ENCODE measurements at regions not wholly inside any gene's neighbourhood (a gene's known extent, or its start where the extent isn't known, plus 50 kb on each side); places are given as distances from the start of the nearest gene placed in this dataset.
"Not testable (repeated sequence)": the region's sequence is repeated elsewhere in the genome, so short reads cannot be mapped to it uniquely, and the experiment has no call there.

DNA sequence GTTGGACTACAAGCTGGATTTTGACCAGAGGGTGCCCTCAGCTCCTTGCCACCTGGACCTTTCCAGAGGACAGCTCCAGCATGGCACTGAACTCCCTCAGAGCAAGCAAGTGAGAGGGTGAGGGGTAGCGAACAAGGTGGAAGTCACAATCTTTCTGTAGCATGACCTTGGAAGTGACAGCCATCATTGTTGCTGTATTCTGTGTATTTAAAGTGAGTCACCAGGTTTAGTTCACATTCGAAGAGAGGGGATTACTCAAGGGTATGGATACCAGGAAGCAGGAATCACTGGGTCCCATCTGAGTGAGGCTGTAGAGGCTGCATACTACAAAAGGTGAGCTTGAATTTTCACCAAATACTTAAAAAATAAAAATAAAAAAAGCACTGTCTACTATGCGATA, 280.0 kb upstream of the SPTLC3 start:
- Mint-ChIP-seq H3K36me3 (no peaks in the 10 kb centered on the region), H3K4me1 (no peaks in the 10 kb centered on the region)
- ATAC-seq (replicated peaks) = no peak

DNA sequence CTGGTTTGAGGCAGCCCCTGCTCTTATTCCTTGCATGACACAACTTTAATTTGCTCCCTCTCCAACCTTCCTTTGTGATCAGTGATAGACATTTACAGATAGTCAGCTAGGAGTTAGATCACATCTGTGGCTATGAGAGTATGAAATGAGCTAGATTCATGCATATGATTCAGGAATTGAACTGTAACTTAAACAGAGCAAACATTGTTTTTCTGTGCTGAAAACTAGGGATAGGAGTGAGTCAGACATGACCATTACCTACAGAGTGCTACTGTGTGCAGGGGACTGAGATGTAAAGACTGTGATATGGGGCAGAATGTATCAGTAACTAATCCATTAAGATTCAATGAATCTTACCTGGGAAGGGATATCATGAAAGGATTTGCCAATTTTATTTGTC, 279.4 kb upstream of the SPTLC3 start:
- DNase-seq (no peak), ATAC-seq (replicated peaks) (no peak)
- Mint-ChIP-seq H3K36me3 (no peaks in the 10 kb centered on the region), H3K9me3 (no peaks in the 10 kb centered on the region), H3K4me1 (no peaks in the 10 kb centered on the region), H3K4me3 (no peak overlapping the region), H3K27me3 (no peaks in the 10 kb centered on the region), H3K27ac (no peak overlapping the region)

More for the DNA sequence above, 280.0 kb upstream of the SPTLC3 start:
- no peaks in the 10 kb centered on the region for H3K9me3 Mint-ChIP-seq
- no peaks in the 10 kb centered on the region for H3K27me3 Mint-ChIP-seq
- no peak overlapping the region for H3K4me3 Mint-ChIP-seq
- H3K27ac Mint-ChIP-seq = no peak overlapping the region
- no peak for DNase-seq

DNA sequence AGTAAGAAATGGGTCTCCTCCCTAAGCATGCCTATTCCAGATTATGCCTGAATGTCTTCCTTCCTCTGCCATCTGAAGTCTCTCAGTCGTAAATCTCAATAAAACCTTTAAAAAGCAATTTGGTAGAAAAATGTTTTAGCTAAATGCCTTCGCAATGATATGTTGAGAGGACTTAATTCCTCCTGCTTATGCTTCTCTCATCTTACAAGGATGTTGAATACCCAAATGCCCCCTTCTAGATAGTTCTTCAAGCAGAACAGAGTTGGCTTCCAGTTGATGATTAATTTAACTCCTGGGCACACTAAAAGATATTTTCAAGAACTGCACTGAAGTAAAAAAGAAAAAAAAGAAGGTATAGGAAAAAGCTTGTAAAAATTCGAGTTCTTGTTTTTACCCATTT, 275.0 kb upstream of the SPTLC3 start:
- Mint-ChIP-seq H3K27me3 (no peaks in the 10 kb centered on the region), H3K4me3 (no peak overlapping the region), H3K27ac (no peak overlapping the region), H3K4me1 (no peaks in the 10 kb centered on the region), H3K9me3 (peaks cover 0 to 4% of the 10 kb centered on the region in 2 donors), H3K36me3 (no peaks in the 10 kb centered on the region)
- no peak for DNase-seq
- no peak for ATAC-seq (replicated peaks)

DNA sequence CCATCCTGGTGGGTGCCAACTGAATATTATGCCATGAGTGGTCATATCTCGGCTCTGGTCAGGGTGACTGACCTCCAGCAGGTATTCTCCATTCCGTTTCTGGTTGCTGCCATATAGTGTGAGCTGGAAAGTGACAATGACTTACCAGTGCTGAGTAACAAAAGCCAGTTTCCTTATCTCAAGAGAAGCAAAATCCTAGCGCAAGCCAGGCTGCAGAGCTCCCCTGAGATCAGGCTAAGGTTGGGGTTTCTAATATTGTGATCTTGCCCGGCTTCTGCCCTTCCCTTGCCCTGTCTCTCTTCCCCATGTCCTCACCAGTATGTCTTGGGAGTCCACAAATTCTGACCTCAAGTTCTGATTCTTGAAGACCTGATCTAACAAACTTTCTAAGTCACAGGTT, 271.3 kb upstream of the SPTLC3 start:
- H3K4me3 Mint-ChIP-seq = no peak overlapping the region
- ATAC-seq (replicated peaks) = no peak

DNA sequence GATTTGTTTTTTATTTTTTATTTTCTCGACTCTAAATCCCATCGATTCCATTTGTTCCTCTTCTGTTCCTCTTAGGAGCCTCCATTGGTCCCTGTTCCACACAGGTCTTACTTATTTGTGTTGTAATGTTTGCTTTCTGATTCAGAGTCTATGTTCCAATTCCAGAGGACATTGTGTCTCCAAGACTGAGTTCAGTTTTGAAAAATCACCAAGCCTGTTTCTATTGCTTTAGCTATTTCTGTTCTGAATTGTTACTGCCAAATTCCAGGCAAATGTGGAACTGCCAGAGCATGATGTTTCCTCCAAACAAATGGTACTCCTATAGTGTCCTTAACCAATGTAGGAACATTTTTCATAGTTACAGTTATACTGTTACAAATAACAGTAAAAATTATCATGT, 270.9 kb upstream of the SPTLC3 start:
- Mint-ChIP-seq H3K4me3 (no peak overlapping the region), H3K36me3 (no peaks in the 10 kb centered on the region), H3K27me3 (no peaks in the 10 kb centered on the region), H3K9me3 (peaks cover 0 to 4% of the 10 kb centered on the region in 2 donors), H3K27ac (no peak overlapping the region), H3K4me1 (no peaks in the 10 kb centered on the region)
- DNase-seq (no peak), ATAC-seq (replicated peaks) (no peak)

More for the DNA sequence above, 271.3 kb upstream of the SPTLC3 start:
- Mint-ChIP-seq H3K9me3 (peaks cover 0 to 4% of the 10 kb centered on the region in 2 donors), H3K27me3 (no peaks in the 10 kb centered on the region), H3K4me1 (no peaks in the 10 kb centered on the region), H3K27ac (no peak overlapping the region), H3K36me3 (no peaks in the 10 kb centered on the region)
- DNase-seq = no peak

DNA sequence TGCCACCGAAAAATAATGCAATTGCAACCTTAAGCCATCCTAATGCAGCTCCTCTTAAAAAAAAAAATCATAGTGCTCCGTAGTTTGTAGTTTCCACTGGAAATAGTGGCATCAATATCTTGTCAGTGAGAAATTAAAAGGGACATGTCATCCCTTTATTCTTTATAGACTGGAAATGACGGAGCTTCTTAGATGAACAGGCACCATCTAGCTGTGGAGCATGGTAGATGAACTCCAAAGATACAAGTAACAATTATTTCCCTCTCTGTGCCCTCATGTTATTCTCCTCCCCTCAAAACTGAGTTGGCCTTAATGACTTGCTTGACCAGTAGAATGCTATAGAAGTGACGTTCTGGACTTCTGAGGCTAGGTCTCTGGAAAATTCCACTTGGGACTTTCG, 268.1 kb upstream of the SPTLC3 start:
- Mint-ChIP-seq H3K36me3 (no peaks in the 10 kb centered on the region), H3K27ac (no peak overlapping the region), H3K27me3 (no peaks in the 10 kb centered on the region), H3K4me3 (no peak overlapping the region), H3K9me3 (peaks cover 0 to 1% of the 10 kb centered on the region in 2 donors), H3K4me1 (no peaks in the 10 kb centered on the region)
- no peak for ATAC-seq (replicated peaks)
- DNase-seq = no peak

DNA sequence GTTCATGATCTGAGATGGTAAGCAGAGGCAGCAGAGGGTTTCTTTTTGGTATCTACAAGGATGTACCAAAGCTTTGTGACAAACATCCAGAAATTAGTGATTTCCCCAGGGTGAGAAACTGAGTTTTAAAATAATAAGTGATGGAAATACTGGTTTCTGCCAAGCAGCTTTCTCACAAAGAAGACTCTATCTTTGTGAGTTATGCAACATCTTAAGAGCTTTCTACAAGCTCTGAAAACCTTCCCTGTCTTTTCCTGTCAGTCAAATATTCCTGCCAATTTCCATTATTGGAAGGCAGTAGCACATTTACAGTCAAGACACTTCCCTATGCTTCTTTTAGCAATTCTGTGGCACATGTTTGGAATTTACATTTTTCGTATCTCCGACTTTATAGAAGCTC, 264.7 kb upstream of the SPTLC3 start:
- no peaks in the 10 kb centered on the region for H3K36me3 Mint-ChIP-seq
- no peaks in the 10 kb centered on the region for H3K4me1 Mint-ChIP-seq
- ATAC-seq (replicated peaks) = no peak
- H3K9me3 Mint-ChIP-seq = no peaks in the 10 kb centered on the region
- H3K27me3 Mint-ChIP-seq = no peaks in the 10 kb centered on the region
- H3K27ac Mint-ChIP-seq = no peak overlapping the region
- H3K4me3 Mint-ChIP-seq = no peak overlapping the region
- DNase-seq = no peak

DNA sequence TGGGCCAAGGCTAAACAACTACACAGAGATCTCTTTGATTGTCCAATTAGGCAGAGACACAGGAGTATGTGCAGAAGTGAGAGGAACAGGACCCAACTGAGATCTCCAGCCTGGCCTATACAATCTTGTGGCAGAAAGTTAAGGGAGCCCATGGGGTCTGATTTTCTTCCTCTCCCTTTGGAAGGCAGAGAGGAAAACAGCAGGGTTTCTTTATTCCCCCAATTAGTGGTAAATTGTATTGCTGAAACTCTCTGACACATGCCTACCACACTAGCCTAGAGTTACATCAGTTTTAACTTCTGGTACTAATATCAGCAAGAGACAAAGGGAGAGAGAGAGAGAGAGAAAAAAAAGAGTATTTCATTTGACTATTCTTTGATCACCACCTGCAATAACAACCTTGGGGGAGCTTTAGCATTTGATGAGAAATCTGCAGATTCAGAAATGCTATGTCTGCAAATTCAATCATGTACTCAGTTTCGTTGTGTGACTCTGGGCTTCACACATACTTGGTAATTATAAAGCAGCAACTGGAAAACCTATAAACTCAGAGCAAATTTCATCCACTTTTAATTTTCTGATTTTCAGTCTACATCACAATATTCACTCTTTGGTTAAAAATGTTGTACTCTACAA, 260.3 kb upstream of the SPTLC3 start:
- H3K4me3 Mint-ChIP-seq = no peak overlapping the region

DNA sequence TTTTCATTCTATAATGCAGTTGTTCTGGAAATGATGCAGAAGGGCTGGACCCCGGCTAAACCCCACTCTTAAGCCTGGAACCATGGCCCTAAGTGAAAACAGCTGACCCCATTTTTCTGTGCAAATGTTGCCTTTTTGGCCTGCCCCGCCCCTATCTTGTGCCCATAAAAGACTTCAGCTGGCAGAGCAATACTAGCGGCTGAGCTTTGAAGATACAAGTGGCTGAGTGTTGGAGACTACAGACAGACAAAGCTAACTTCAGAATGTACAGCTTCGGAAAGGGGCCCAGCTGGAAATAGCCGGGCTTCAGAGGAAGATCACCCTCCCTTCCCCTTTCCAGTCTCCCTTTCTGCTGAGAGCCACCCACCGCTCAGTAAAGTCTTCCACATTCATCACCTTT, 258.6 kb upstream of the SPTLC3 start:
- Mint-ChIP-seq H3K9me3 (peaks cover 2 to 14% of the 10 kb centered on the region in 2 donors), H3K4me1 (no peaks in the 10 kb centered on the region), H3K27ac (no peak overlapping the region), H3K36me3 (no peaks in the 10 kb centered on the region), H3K4me3 (no peak overlapping the region), H3K27me3 (no peaks in the 10 kb centered on the region)
- ATAC-seq (replicated peaks) (no peak), DNase-seq (no peak)

More for the DNA sequence above, 260.3 kb upstream of the SPTLC3 start:
- Mint-ChIP-seq H3K9me3 (peaks cover 2 to 4% of the 10 kb centered on the region in 2 donors), H3K36me3 (no peaks in the 10 kb centered on the region), H3K27me3 (no peaks in the 10 kb centered on the region), H3K27ac (no peak overlapping the region), H3K4me1 (no peaks in the 10 kb centered on the region)
- DNase-seq (no peak), ATAC-seq (replicated peaks) (no peak)

DNA sequence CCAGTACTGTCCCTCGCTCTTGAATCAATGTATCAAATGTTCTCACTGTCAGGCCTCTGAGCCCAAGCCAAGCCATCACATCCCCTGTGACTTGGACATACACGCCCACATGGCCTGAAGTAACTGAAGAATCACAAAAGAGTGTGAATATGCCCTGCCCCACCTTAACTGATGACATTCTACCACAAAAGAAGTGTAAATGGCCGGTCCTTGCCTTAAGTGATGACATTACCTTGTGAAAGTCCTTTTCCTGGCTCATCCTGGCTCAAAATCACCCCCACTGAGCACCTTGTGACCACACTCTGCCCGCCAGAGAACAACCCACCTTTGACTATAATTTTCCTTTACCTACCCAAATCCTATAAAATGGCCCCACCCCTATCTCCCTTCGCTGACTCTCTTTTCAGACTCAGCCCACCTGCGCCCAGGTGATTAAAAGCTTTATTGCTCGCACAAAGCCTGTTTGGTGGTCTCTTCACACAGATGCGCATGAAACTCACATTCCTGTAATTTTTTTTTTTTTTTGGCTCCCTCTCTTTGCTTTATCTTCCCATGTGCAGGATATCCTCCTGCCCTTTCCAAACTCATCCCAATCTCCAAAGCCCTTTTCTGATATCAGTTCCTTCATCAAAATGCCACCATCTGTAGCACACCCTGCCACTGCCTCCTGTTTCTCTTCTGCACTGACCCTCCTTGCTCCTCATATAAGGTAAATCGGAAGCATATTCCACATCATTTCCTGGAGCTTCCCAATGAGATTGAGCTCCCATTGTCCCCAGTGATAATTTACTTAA, 255.7 kb upstream of the SPTLC3 start:
- ATAC-seq (replicated peaks); H3K4me1 Mint-ChIP-seq; H3K27ac Mint-ChIP-seq; H3K36me3 Mint-ChIP-seq; H3K4me3 Mint-ChIP-seq; DNase-seq; H3K27me3 Mint-ChIP-seq: not testable (repeated sequence)
- H3K9me3 Mint-ChIP-seq = peaks cover 10 to 14% of the 10 kb centered on the region in 2 donors

DNA sequence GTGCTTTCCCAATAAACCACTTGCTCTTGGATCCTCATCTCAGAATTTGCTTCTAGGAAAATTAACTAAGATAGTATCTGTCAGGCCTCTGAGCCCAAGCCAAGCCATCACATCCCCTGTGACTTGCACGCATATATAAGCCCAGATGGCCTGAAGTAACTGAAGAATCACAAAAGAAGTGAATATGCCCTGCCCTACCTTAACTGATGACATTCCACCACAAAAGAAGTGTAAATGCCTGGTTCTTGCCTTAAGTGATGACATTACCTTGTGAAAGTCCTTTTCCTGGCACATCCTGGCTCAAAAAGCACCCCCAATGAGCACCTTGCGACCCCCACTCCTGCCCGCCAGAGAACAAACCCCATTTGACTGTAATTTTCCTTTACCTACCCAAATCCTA, 255.0 kb upstream of the SPTLC3 start:
- H3K27ac Mint-ChIP-seq; H3K27me3 Mint-ChIP-seq; ATAC-seq (replicated peaks); H3K36me3 Mint-ChIP-seq; DNase-seq; H3K4me3 Mint-ChIP-seq; H3K4me1 Mint-ChIP-seq: not testable (repeated sequence)
- peaks cover 11 to 14% of the 10 kb centered on the region in 2 donors for H3K9me3 Mint-ChIP-seq

DNA sequence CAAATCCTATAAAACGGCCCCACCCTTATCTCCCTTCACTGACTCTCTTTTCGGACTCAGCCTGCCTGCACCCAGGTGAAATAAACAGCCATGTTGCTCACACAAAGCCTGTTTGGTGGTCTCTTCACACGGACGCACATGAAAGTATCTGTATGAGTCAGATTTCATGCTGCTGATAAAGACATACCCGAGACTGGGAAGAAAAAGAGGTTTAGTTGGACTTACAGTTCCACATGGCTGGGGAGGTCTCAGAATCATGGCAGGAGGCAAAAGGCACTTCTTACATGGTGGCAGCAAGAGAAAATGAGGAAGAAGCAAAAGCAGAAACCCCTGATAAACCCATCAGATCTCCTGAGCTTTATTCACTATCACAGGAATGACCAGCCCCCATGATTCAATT, 249.3 kb upstream of the SPTLC3 start:
- not testable (repeated sequence) for H3K36me3 Mint-ChIP-seq; DNase-seq; H3K4me3 Mint-ChIP-seq; H3K27me3 Mint-ChIP-seq; ATAC-seq (replicated peaks); H3K4me1 Mint-ChIP-seq; H3K27ac Mint-ChIP-seq
- peaks cover 3 to 14% of the 10 kb centered on the region in 2 donors for H3K9me3 Mint-ChIP-seq

DNA sequence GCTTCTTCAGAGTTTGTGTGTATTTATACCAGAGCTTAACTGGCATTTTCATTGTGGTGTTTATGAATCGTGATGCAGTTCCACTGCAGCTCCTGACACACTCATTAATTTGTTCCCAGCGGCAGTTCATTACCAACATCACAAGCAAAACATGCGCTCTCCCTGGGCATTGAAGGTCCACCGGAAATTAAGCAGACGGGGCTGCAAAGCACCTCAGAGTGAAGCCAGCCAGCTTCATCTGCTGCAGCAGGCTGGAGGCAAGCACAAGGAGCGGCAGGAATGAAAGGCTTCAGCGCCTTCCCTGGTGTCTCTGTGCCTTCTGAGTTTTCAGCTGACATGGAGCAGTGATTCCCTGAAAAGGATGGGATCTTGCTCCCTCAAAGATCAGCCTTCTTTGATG, 246.0 kb upstream of the SPTLC3 start:
- ATAC-seq (replicated peaks) (no peak), DNase-seq (no peak)
- Mint-ChIP-seq H3K9me3 (peaks cover 0 to 7% of the 10 kb centered on the region in 2 donors), H3K27ac (no peak overlapping the region), H3K4me3 (no peak overlapping the region), H3K4me1 (no peaks in the 10 kb centered on the region), H3K36me3 (no peaks in the 10 kb centered on the region), H3K27me3 (no peaks in the 10 kb centered on the region)

DNA sequence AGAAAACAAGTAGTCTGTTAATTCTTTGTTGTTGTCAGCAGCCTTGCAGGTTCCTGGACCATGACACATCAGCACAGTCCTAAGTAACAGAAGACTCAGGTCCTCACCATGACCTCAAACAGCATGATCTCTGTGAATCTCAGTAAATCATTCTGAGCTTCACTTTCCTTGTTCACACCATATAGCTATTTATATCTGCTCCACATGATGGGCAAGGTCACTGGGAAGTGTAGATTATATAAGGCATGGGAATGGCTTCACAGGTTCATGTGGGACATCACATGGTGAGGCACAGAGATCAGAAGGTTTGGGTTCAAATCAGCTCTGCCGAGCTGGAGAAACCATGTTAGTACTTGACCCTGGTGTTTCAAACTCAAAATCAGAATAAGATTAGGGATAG, 245.4 kb upstream of the SPTLC3 start:
- no peak for ATAC-seq (replicated peaks)
- Mint-ChIP-seq H3K4me3 (no peak overlapping the region), H3K36me3 (no peaks in the 10 kb centered on the region), H3K27me3 (no peaks in the 10 kb centered on the region), H3K27ac (no peak overlapping the region), H3K9me3 (peaks cover 0 to 6% of the 10 kb centered on the region in 2 donors), H3K4me1 (no peaks in the 10 kb centered on the region)
- no peak for DNase-seq

DNA sequence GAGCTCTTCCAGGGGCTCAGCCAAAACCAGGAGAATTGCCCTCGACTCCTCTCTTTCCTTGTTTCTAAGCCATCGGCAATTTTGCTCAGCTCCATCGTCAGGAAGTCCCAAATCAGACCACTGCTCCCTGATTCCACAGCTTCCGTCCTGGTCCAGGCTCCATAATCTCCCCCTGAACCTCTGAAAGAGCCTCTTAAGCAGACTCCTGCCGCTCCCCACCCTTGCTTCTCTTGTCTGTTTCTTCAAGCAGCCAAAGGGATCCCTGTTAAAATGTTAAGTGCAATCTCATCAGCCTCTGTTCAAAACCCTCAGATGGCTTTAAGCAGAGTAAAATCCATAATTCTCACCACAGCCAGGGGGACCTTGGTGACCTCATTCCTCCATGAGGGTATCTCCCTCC, 244.7 kb upstream of the SPTLC3 start:
- Mint-ChIP-seq H3K27ac (no peak overlapping the region), H3K4me3 (no peak overlapping the region)
- no peak for ATAC-seq (replicated peaks)

More for the DNA sequence above, 244.7 kb upstream of the SPTLC3 start:
- Mint-ChIP-seq H3K4me1 (no peaks in the 10 kb centered on the region), H3K9me3 (peaks cover 0 to 4% of the 10 kb centered on the region in 2 donors), H3K36me3 (no peaks in the 10 kb centered on the region), H3K27me3 (no peaks in the 10 kb centered on the region)
- DNase-seq = no peak
